HepG2 (cell line): ENCODE measurements at regions not wholly inside any gene's neighbourhood (a gene's known extent, or its start where the extent isn't known, plus 50 kb on each side); places are given as distances from the start of the nearest gene placed in this dataset.

ENCODE experiments used
- ATAC-seq: fragments of 200-7000 bp; cut with Tn5 transposase; 3 replicates; pipeline ENCODE4 v1.9.1; 2020; ENCODE audit warnings: mild to moderate bottlenecking, moderate library complexity
- BruUV-seq: library from RNA; stranded (reverse); fragments of 400-500 nt; replicated peaks from 2 replicates; lab custom pipeline; 2021; lab: Mats Ljungman, UMichigan
- CTCF ChIA-PET: fragments of 300-600 bp; formaldehyde crosslinking; extraction: SDS; loops from one replicate; lab custom pipeline; 2021; ENCODE audit warnings: low total read pairs, inconsistent platforms, low intra/inter-chr PET ratio; lab: Yijun Ruan, JAX
- POLR2A ChIA-PET: fragments of 350-600 bp; sonication (Branson Sonifier 250); formaldehyde crosslinking; loops from one replicate; lab custom pipeline; 2020; ENCODE audit warnings: antibody characterized with exemption, inconsistent platforms; lab: Yijun Ruan, JAX
- DNase-seq: peaks from one replicate; pipeline ENCODE4 v3.0.0-alpha.2; 2015; ENCODE audit warnings: low spot score
- FAIRE-seq: peaks from 3 replicates; lab custom pipeline; 2011; peaks lifted over from hg19 to GRCh38; lab: Jason Lieb, UNC
- H2AFZ ChIP-seq: one replicate; pipeline ENCODE4 v1.6.1; 2011; ENCODE audit warnings: low read length, inconsistent platforms
- H3K27ac ChIP-seq: fragments of 300-600 bp; 3 replicates; pipeline ENCODE4 v1.8.0; 2011; ENCODE audit warnings: mixed run types, mild to moderate bottlenecking, mixed read lengths, low read length, inconsistent platforms; ENCODE audit not compliant: insufficient read depth; ENCODE audit errors: extremely low read length
- H3K27me3 ChIP-seq, 2 experiments: fragments of 200-600 bp in 1 of 2; 2 replicates in 1 of 2; 3 replicates in 1 of 2; pipeline versions ENCODE4 v1.6.0 to v1.8.0; 2011; ENCODE audit warnings: low read length in 2 of 2, mild to moderate bottlenecking in 2 of 2, moderate library complexity in 2 of 2, inconsistent platforms in 1 of 2; ENCODE audit not compliant: insufficient read depth in 2 of 2, control insufficient read depth in 1 of 2
- H3K36me3 ChIP-seq, 2 experiments: fragments of 200-600 bp in 1 of 2; replicated peaks in 1 of 2; 2 replicates in 1 of 2; 3 replicates in 1 of 2; pipeline versions ENCODE4 v1.5.1 to v1.8.0; 2011; ENCODE audit warnings: low read length in 2 of 2, inconsistent platforms in 1 of 2; ENCODE audit not compliant: insufficient read depth in 2 of 2, control insufficient read depth in 1 of 2
- H3K4me1 ChIP-seq: 2 replicates; pipeline ENCODE4 v1.5.1; 2012; ENCODE audit warnings: low read length, inconsistent platforms; ENCODE audit not compliant: insufficient read depth
- H3K4me2 ChIP-seq: 2 replicates; pipeline ENCODE4 v1.6.0; 2011; ENCODE audit warnings: low read depth, low read length, inconsistent platforms
- H3K4me3 ChIP-seq, 3 experiments: fragments of 200-600 bp in 1 of 3; sonication (generic), shearing (Covaris generic) in 1 of 3; replicated peaks in 1 of 3; 2 replicates each; pipeline ENCODE4 v1.5.1; 2011 to 2016; ENCODE audit warnings: low read length in 3 of 3, inconsistent platforms in 2 of 3, low read depth in 2 of 3, mild to moderate bottlenecking in 2 of 3, control low read depth in 1 of 3, mixed read lengths in 1 of 3; ENCODE audit not compliant: insufficient read depth in 1 of 3
- H3K79me2 ChIP-seq: one replicate; pipeline ENCODE4 v1.6.1; 2011; ENCODE audit warnings: low read length, inconsistent platforms; ENCODE audit not compliant: insufficient read depth
- H3K9ac ChIP-seq: 2 replicates; pipeline ENCODE4 v1.6.0; 2011; ENCODE audit warnings: mild to moderate bottlenecking, low read depth, low read length, inconsistent platforms; ENCODE audit not compliant: insufficient read depth
- H3K9me3 ChIP-seq: 2 replicates; pipeline ENCODE4 v1.5.1; 2012; ENCODE audit warnings: mild to moderate bottlenecking, low read length
- H4K20me1 ChIP-seq: 2 replicates; pipeline ENCODE4 v1.6.0; 2011; ENCODE audit warnings: inconsistent platforms, mild to moderate bottlenecking, low read length, moderate library complexity; ENCODE audit not compliant: insufficient read depth
- ARHGAP35 ChIP-seq: sonication (generic); formaldehyde crosslinking; IDR thresholded peaks from 2 replicates; pipeline ENCODE4 v1.9.0; 2022; ENCODE audit warnings: mild to moderate bottlenecking, inconsistent platforms, moderate library complexity, missing genetic modification reagents, borderline replicate concordance
- ARNT2 ChIP-seq: sonication (generic); formaldehyde crosslinking; IDR thresholded peaks from 2 replicates; pipeline ENCODE4 v1.8.0; 2022; ENCODE audit warnings: mild to moderate bottlenecking, low read depth, missing genetic modification reagents, moderate library complexity
- EEA1 ChIP-seq: sonication (generic); formaldehyde crosslinking; IDR thresholded peaks from 2 replicates; pipeline ENCODE4 v1.5.1; 2020; ENCODE audit warnings: mild to moderate bottlenecking, missing genetic modification reagents, borderline replicate concordance
- MED8 ChIP-seq: sonication (generic); formaldehyde crosslinking; IDR thresholded peaks from 2 replicates; pipeline ENCODE4 v1.8.1; 2023; ENCODE audit warnings: mild to moderate bottlenecking, missing genetic modification reagents; ENCODE audit not compliant: insufficient replicate concordance
- MZF1 ChIP-seq: sonication (generic); formaldehyde crosslinking; IDR thresholded peaks from 2 replicates; pipeline ENCODE4 v1.8.1; 2023; ENCODE audit warnings: mild to moderate bottlenecking, missing genetic modification reagents, borderline replicate concordance
- REPIN1 ChIP-seq: sonication (generic); formaldehyde crosslinking; IDR thresholded peaks from 2 replicates; pipeline ENCODE4 v1.8.0; 2022; ENCODE audit warnings: missing genetic modification reagents, low read depth, mild to moderate bottlenecking, borderline replicate concordance
- SSRP1 ChIP-seq: IDR thresholded peaks from 2 replicates; pipeline ENCODE4 v1.6.1; 2016; ENCODE audit warnings: control low read depth
- ZBED4 ChIP-seq: sonication (generic); formaldehyde crosslinking; IDR thresholded peaks from 2 replicates; pipeline ENCODE4 v1.4.0; 2020; ENCODE audit warnings: missing genetic modification reagents, borderline replicate concordance
- ZNF44 ChIP-seq: sonication (generic); formaldehyde crosslinking; IDR thresholded peaks from 2 replicates; pipeline ENCODE4 v1.5.1; 2020; ENCODE audit warnings: mild to moderate bottlenecking, missing genetic modification reagents
- ZNF598 ChIP-seq: sonication (generic); formaldehyde crosslinking; IDR thresholded peaks from 2 replicates; pipeline ENCODE4 v1.5.1; 2020; ENCODE audit warnings: mild to moderate bottlenecking, missing genetic modification reagents, borderline replicate concordance
- ZNF782 ChIP-seq: sonication (generic); formaldehyde crosslinking; IDR thresholded peaks from 2 replicates; pipeline ENCODE4 v1.4.0; 2020; ENCODE audit warnings: missing genetic modification reagents, mild to moderate bottlenecking, borderline replicate concordance
- WGBS: methylation state at CpG from one replicate; pipeline ENCODE4 v1.1.6; 2017; ENCODE audit warnings: low lambda C conversion rate; 5-methylcytosine and 5-hydroxymethylcytosine counted together
- in situ Hi-C: cut with HindIII; loops from 2 replicates; pipeline ENCODE4 v1.10.0; 2017; ENCODE audit warnings: low pct_unique_long_range_greater_than_20kb; ENCODE audit not compliant: extremely low pct_ligation_motif_present
- intact Hi-C: fragments of 100-400 bp; cut with micrococcal nuclease; formaldehyde crosslinking; loops from one replicate; pipeline ENCODE4 v1.10.0; 2022; ENCODE audit not compliant: unreplicated experiment

- in situ Hi-C loops (no loop called here), intact Hi-C loops (no loop called here)
- 4% methylated on average over 1 of the region's 1 CpG for WGBS
- ChIA-PET CTCF (no interaction called here), POLR2A (no interaction called here)
- no TSS peak for BruUV-seq
- H3K4me3 ChIP-seq = no peak overlapping the region
- no peaks in the 10 kb centered on the region for H3K27me3 ChIP-seq
- H3K4me1 ChIP-seq = no peaks in the 10 kb centered on the region
- no peaks in the 10 kb centered on the region for H3K36me3 ChIP-seq
- TF ChIP-seq ZBED4 (CRISPR knock-in tag) = no peak
- TF ChIP-seq MZF1 (CRISPR knock-in tag) = no peak
- no peak for TF ChIP-seq REPIN1 (CRISPR knock-in tag)
- TF ChIP-seq ZNF44 = no peak
- TF ChIP-seq ARNT2 = no peak
- TF ChIP-seq ZNF598 (CRISPR knock-in tag) = no peak
- TF ChIP-seq EEA1 (CRISPR knock-in tag) = no peak
- no peak for TF ChIP-seq ARHGAP35 (CRISPR knock-in tag)
- TF ChIP-seq ZNF782 (CRISPR knock-in tag) = no peak
- TF ChIP-seq MED8 = no peak
- TF ChIP-seq SSRP1 (CRISPR knock-in tag) = no peak
- no peak overlapping the region for H3K9ac ChIP-seq
- ATAC-seq (no peak), FAIRE-seq (no peak), DNase-seq (no peak)
- no peak overlapping the region for H3K27ac ChIP-seq
- H4K20me1 ChIP-seq = no peaks in the 10 kb centered on the region
- no peak overlapping the region for H3K4me2 ChIP-seq
- H2AFZ ChIP-seq = no peak overlapping the region
- no peaks in the 10 kb centered on the region for H3K79me2 ChIP-seq
- H3K9me3 ChIP-seq = no peaks in the 10 kb centered on the region
Observed at GRCh38 chr12:31790759-31791158, 61.9 kb upstream of the AMN1 start.
